Activated naive CD4-positive, alpha-beta T cell treated with Interleukin-2 at 50 U/mL for 16 hours (primary cell): ENCODE measurements at regions not wholly inside any gene's neighbourhood (a gene's known extent, or its start where the extent isn't known, plus 50 kb on each side); places are given as distances from the start of the nearest gene placed in this dataset.
A peak's percentile ranks its signal among the peaks of the same experiment; 100 is the strongest.
"Not testable (repeated sequence)": the region's sequence is repeated elsewhere in the genome, so short reads cannot be mapped to it uniquely, and the experiment has no call there.

ENCODE experiments used
- DNase-seq: peaks from one replicate; pipeline ENCODE4 v3.0.0-alpha.2; 2020

GRCh38 chr2:109692013-109692743 lies 78.0 kb downstream of the SOWAHC start:
- DNase-seq = no peak

DNA sequence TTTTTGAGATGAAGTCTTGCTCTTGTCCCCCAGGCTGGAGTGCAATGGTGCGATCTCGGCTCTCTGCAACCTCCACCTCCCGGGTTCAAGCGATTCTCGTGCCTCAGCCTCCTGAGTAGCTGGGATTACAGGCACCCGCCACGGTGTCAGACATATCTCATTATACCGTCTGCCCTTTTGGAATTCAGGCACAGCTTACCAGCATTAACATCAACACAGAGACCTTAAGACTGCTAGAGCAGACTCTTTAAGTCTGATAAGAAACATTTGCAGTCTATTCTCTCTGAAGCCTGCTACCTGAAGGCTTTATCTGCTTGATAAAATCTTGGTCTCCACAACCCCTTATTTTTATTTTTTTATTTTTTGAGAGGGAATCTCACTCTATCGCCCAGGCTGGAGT lies 78.7 kb downstream of the SOWAHC start:
- not testable (repeated sequence) for DNase-seq

DNA sequence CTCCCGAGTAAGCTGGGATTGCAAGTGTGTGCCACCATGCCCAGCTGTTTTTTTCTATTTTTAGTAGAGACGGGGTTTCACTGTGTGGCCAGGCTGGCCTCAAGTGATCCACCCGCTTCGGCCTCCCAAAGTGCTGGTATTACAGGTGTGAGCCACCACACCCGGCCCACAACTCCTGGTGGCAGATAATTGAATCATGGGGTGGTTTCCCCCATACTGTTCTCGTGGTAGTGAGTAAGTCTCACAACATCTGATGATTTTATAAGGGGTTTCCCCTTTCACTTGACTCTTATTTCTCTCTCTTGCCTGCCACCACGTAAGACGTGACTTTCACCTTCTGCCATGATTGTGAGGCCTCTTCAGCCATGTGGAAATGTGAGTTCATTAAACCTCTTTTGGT lies 79.1 kb downstream of the SOWAHC start:
- peak; percentile 8 for DNase-seq

- no peak for DNase-seq
These were observed 80.0 kb downstream of the SOWAHC start for GRCh38 chr2:109694190-109694589.

DNA sequence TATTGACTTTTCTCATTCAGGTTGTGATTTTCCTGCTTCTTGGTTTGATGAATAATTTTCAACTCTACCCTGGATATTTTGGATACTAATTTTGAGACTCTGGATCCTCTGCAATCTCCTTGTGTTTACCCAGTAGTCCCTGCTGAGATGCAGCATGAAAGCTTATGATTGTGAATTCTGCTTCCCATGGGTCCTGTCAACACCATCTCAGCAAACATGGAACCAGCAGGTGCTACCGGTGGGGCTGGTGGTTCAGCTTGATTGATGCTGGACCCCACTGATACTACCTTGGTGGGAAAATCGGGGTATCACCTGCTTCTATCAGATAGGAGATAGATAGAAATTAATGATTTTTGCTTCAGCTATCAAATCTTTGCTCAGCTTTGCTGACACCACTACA lies 81.1 kb downstream of the SOWAHC start:
- no peak for DNase-seq

GRCh38 chr2:109699646-109700045 lies 85.5 kb downstream of the SOWAHC start:
- DNase-seq = no peak

DNA sequence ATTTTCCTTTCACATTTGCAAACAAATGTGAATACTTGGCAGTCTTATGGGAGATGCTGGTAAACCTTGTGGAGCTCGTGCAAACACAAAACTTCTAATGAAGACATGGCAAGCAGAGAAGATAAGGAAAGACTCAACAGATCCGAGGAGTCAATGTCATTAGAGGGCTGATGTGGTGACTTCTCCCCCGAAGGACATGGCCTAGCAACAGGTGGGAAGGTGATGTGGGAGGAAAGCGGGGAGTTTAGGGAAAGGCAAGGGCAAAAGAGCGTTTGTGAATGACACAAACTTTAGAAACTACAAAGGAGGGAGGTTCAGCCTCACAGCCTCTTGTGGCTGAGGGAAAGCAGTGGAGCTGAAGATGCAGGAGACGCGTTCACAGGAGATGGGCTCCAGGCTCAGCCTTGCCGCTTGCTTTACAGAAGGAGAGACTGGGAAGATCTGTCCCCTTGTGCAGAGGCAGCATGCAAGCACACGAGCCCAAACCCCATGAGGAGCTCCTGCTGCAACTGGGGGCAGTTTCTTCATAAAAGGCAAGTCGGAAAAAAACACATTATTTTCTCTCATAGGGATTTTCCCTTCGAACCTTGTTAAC lies 86.6 kb downstream of the SOWAHC start:
- no peak for DNase-seq

DNA sequence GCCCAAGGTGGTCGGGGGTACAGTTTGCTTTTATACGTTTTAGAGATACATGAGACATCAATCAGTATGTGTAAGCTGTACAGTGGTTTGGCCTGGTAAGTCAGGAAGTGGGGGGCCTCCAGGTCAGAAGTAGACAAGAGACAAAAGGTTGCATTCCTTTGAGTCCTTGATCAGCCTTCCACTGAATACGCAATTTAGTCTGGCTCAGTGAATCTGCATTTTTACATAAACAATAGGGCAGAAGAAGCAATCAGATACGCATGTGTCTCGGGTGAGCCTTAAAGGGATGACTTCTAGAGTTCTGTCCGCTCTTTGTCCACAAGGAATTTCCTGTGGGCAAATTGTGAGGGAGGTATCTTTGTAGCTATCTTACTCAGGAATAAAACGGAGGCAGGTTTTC lies 87.2 kb downstream of the SOWAHC start:
- DNase-seq = no peak

DNA sequence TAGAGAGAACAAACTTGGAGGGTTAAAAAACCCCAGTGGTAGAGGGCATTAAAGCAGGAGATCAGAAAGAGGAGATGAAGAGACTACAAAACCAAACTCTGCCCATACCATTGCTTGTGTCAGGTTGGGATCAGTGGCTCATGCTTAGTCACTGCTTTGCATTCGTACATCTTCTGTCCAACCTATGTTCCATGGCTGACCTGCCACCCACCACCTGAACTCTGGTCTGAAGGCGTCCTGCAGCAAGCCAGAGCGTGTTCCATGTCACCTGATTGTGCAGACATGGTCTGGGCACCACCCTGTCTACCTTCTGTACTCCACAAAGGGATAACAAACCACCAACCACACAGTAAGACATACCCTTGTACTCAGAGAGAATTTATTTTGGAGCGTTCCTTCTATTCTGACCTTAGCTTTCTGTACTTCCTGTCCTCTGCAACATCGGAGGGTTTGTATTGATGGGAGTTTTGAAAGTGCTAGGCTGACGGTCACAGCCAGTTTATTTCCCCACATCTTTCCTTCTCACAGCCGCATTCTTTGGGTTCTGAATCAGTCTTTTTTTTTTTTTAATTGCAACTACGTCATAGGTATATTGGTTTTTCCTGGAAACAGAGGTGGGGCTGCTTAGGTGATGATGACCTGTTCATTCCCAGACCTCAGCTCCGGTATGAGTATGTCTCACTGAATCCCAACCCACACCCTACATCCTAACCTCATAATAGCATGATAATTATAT lies 88.3 kb downstream of the SOWAHC start:
- DNase-seq = no peak

- no peak for DNase-seq
These were observed 88.9 kb downstream of the SOWAHC start for GRCh38 chr2:109703077-109703476.

- DNase-seq = no peak
These were observed 89.6 kb downstream of the SOWAHC start for GRCh38 chr2:109703798-109704197.

GRCh38 chr2:109707281-109708147 lies 86.6 kb upstream of the RGPD5 start:
- DNase-seq = no peak

- DNase-seq = no peak
These were observed 83.4 kb upstream of the RGPD5 start for GRCh38 chr2:109710505-109711229.

- no peak for DNase-seq
These were observed 82.6 kb upstream of the RGPD5 start for GRCh38 chr2:109711230-109712122.

DNA sequence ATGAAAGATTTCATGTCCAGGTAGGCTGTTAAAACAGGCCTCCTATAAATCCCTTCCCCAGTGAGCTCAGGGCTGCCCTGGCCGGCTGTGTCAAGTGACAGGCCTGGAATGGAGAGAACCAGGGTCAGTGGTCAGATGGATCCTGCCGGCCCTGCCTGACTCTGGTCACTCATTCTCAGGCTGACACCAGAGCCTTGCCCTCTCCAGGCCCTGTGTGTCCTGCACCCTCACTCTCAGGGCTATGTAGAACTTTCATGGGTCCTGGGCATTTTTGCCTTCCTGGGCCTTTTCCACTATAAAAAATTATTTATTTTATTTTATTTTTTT lies 82.0 kb upstream of the RGPD5 start:
- no peak for DNase-seq

GRCh38 chr2:109712746-109713145 lies 81.4 kb upstream of the RGPD5 start:
- no peak for DNase-seq

- no peak for DNase-seq
These were observed 78.7 kb upstream of the RGPD5 start for GRCh38 chr2:109715313-109715805.

DNA sequence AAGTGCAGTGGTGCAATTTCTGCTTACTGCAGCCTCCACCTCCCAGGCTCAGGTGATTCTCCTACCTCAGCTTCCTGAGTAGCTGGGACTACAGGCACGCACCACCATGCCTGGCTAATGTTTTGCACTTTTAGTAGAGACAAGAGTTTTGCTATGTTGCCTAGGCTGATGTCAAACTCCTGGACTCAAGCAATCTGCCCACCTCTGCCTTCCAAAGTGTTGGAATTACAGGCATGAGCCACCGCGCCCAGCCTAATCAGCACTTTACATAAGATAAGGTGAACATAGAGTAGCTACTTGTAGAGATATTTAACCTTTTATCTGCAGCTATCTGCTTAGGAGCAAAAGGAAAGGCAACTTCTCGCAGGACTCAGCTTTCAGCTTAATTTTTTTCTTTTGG lies 77.5 kb upstream of the RGPD5 start:
- DNase-seq = not testable (repeated sequence)

- DNase-seq = no peak
These were observed 76.0 kb upstream of the RGPD5 start for GRCh38 chr2:109718139-109718538.

DNA sequence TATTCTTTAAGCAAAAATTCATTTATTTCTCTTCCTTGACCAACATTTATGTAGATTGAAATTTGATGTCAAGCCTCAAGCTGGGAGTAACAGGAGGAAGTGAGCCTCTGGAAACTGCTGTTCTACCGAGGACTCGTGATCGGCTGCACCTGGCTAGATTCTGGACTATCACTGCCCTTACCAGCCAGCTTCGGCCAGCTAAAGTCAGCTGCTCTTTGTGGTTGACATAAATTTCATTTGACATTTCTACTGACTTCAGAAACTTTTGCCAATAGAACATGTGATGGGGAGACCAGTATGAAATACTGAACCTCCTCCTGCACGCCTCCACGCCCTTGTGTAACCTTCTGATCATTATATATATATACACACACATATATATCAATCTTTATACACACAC lies 74.2 kb upstream of the RGPD5 start:
- no peak for DNase-seq

DNA sequence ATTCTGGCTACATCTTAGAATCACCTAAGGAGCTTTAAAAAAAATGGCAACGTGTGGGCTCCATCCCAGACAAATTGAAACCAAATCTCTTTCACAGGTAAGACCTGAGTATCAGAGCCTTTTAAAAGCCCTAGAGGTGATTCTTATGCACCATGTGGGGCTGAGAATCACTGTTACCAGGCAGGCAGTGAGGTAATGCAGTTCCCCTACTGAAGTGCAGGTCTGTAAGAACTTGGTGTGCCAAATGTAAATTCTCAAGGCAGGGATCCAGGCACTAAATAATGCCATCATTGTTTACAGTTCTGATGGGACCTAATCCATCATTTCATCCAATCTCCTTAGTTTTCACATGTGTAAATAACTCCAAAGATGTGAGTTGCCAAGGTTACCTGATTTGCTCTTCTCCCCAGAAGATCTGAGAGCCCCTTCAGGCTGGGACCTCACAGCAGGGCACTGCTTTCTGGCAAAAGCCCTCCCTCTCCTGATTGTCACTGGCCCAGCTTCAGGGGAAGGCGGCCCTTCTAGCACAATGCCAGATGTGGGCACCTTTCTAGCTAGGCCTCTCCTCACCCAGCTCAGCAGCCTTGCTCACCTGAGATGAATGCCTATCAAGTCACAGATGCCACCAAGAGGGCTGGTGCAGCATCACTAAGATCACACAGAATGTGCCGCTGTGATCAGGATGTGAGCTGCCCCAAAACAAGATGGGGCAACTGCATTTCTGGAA lies 73.6 kb upstream of the RGPD5 start:
- no peak for DNase-seq
